ENCODE measurements at regions not wholly inside any gene's neighbourhood (a gene's known extent, or its start where the extent isn't known, plus 50 kb on each side); places are given as distances from the start of the nearest gene placed in this dataset.

DNA sequence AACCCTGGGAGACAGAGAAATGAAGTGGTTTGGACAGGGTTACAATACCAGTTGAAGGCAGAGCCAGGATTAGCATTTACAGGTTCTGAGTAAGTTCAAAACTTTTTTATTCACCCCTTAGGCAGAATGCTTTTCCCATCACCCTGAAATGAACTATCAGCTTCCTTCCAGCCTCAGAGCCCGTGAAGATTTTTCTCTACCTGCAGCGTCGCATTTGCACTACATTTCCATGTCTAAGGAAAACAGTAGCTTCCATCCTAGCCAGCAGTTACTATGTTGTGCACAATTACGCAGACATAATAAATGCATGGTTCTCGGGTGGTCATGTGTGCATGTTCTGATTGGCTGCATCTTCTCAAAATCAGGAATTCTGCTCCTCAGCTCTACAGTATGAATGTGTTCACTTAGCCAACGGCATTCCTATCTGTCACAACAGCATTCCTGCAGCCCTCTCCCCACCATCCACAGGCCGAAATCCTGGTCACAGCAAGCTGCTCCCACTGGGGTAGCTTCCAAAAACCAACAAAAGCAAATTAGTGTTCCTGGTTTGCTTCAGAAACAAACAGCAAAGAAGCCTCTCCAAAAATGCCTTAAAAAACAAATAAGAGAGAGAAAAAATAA lies 510.8 kb upstream of the SEMA6D start:
- no peak for DNase-seq (ENCODE audit: low read depth, low spot score)
- no peak for ATAC-seq
- ChIA-PET CTCF (no interaction called here), POLR2A (no interaction called here)
- no peaks in the 10 kb centered on the region for H3K27me3 ChIP-seq (ENCODE audit: control insufficient read depth, insufficient read depth, low read length)
- no peaks in the 10 kb centered on the region for H3K36me3 ChIP-seq (ENCODE audit: control insufficient read depth, insufficient read depth, low read length)
- intact Hi-C loops (cut with micrococcal nuclease; ENCODE audit: unreplicated experiment), result no loop called here
- BruUV-seq (replicated peaks), result no TSS peak
- no peak overlapping the region for H3K4me3 ChIP-seq (ENCODE audit: low read depth in 2 of 2, low read length in 2 of 2)
- TF ChIP-seq, protein P1, sequence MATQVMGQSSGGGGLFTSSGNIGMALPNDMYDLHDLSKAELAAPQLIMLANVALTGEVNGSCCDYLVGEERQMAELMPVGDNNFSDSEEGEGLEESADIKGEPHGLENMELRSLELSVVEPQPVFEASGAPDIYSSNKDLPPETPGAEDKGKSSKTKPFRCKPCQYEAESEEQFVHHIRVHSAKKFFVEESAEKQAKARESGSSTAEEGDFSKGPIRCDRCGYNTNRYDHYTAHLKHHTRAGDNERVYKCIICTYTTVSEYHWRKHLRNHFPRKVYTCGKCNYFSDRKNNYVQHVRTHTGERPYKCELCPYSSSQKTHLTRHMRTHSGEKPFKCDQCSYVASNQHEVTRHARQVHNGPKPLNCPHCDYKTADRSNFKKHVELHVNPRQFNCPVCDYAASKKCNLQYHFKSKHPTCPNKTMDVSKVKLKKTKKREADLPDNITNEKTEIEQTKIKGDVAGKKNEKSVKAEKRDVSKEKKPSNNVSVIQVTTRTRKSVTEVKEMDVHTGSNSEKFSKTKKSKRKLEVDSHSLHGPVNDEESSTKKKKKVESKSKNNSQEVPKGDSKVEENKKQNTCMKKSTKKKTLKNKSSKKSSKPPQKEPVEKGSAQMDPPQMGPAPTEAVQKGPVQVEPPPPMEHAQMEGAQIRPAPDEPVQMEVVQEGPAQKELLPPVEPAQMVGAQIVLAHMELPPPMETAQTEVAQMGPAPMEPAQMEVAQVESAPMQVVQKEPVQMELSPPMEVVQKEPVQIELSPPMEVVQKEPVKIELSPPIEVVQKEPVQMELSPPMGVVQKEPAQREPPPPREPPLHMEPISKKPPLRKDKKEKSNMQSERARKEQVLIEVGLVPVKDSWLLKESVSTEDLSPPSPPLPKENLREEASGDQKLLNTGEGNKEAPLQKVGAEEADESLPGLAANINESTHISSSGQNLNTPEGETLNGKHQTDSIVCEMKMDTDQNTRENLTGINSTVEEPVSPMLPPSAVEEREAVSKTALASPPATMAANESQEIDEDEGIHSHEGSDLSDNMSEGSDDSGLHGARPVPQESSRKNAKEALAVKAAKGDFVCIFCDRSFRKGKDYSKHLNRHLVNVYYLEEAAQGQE (IDR thresholded peaks at IDR 0.05; ENCODE audit: insufficient read depth in 1 of 2, low read depth in 2 of 2, low read length in 1 of 2), result no peak
- no peak for TF ChIP-seq POLR2AphosphoS5 (IDR thresholded peaks at IDR 0.05; ENCODE audit: low read depth, low read length)
- TF ChIP-seq, protein P2, sequence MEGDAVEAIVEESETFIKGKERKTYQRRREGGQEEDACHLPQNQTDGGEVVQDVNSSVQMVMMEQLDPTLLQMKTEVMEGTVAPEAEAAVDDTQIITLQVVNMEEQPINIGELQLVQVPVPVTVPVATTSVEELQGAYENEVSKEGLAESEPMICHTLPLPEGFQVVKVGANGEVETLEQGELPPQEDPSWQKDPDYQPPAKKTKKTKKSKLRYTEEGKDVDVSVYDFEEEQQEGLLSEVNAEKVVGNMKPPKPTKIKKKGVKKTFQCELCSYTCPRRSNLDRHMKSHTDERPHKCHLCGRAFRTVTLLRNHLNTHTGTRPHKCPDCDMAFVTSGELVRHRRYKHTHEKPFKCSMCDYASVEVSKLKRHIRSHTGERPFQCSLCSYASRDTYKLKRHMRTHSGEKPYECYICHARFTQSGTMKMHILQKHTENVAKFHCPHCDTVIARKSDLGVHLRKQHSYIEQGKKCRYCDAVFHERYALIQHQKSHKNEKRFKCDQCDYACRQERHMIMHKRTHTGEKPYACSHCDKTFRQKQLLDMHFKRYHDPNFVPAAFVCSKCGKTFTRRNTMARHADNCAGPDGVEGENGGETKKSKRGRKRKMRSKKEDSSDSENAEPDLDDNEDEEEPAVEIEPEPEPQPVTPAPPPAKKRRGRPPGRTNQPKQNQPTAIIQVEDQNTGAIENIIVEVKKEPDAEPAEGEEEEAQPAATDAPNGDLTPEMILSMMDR (IDR thresholded peaks at IDR 0.05), result no peak
- TF ChIP-seq SIN3A (IDR thresholded peaks at IDR 0.05; ENCODE audit: borderline replicate concordance, insufficient read depth, low read depth, low read length), result no peak
- no peak for TF ChIP-seq TCF7L2 (IDR thresholded peaks at IDR 0.05; ENCODE audit: low read depth, low read length)
- H3K27ac ChIP-seq (ENCODE audit: low read length), result no peak overlapping the region
- H3K9me3 ChIP-seq (ENCODE audit: control insufficient read depth, insufficient read depth, low read depth, low read length), result no peaks in the 10 kb centered on the region
- in situ Hi-C loops (cut with HindIII; ENCODE audit: low pct_unique_long_range_greater_than_20kb, low sequenced_read_pairs), result no loop called here
- H3K4me1 ChIP-seq (ENCODE audit: control insufficient read depth, insufficient read depth, low read length), result no peaks in the 10 kb centered on the region

DNA sequence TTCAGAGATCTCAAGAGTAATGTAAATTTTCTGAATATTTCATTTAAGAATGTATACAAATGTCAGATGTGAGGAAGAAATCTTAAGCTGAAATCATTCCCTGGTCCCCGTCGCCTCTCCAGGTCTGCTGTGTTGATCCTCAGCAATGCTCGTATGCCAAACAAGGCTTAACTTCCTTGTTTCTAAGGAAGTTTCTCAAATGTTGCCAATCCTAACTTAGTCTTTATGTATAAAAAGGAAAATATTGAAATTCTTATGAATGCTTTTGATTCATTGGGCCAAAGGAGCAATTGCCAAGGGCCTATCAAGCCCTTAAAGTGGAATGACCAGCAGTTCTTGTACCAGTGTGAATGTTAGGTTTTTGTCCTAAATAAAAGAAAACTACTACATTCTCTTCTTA lies 507.7 kb upstream of the SEMA6D start:
- TF ChIP-seq POLR2AphosphoS5 (IDR thresholded peaks at IDR 0.05; ENCODE audit: low read depth, low read length) (no peak), TCF7L2 (IDR thresholded peaks at IDR 0.05; ENCODE audit: low read depth, low read length) (no peak), SIN3A (IDR thresholded peaks at IDR 0.05; ENCODE audit: borderline replicate concordance, insufficient read depth, low read depth, low read length) (no peak)
- TF ChIP-seq, protein P2 (IDR thresholded peaks at IDR 0.05), result no peak
- TF ChIP-seq, protein P1 (IDR thresholded peaks at IDR 0.05; ENCODE audit: insufficient read depth in 1 of 2, low read depth in 2 of 2, low read length in 1 of 2), result no peak
- Histone ChIP-seq H3K27me3 (ENCODE audit: control insufficient read depth, insufficient read depth, low read length) (no peaks in the 10 kb centered on the region), H3K27ac (ENCODE audit: low read length) (no peak overlapping the region), H3K4me3 (ENCODE audit: low read depth in 2 of 2, low read length in 2 of 2) (no peak overlapping the region), H3K4me1 (ENCODE audit: control insufficient read depth, insufficient read depth, low read length) (no peaks in the 10 kb centered on the region), H3K9me3 (ENCODE audit: control insufficient read depth, insufficient read depth, low read depth, low read length) (no peaks in the 10 kb centered on the region), H3K36me3 (ENCODE audit: control insufficient read depth, insufficient read depth, low read length) (no peaks in the 10 kb centered on the region)
- no TSS peak for BruUV-seq (replicated peaks)
- ChIA-PET CTCF (no interaction called here), POLR2A (no interaction called here)
- in situ Hi-C loops (cut with HindIII; ENCODE audit: low pct_unique_long_range_greater_than_20kb, low sequenced_read_pairs) (no loop called here), intact Hi-C loops (cut with micrococcal nuclease; ENCODE audit: unreplicated experiment) (no loop called here)
- no peak for ATAC-seq
- no peak for DNase-seq (ENCODE audit: low read depth, low spot score)
